ENCODE measurements at regions not wholly inside any gene's neighbourhood (a gene's known extent, or its start where the extent isn't known, plus 50 kb on each side); places are given as distances from the start of the nearest gene placed in this dataset.

GRCh38 chr2:134056173-134056572 is 197.7 kb upstream of the MGAT5 start:
- no peak overlapping the region for H2AFZ ChIP-seq (replicated peaks; ENCODE audit: low read length, poor library complexity)
- DNase-seq = no peak
- BruUV-seq (replicated peaks) = no TSS peak

More at GRCh38 chr2:134056173-134056572, 197.7 kb upstream of the MGAT5 start:
- Histone ChIP-seq H2AK5ac (ENCODE audit: low read depth, low read length) (no peak overlapping the region), H3K9ac (ENCODE audit: low read depth, low read length) (no peak overlapping the region), H3K36me3 (ENCODE audit: control insufficient read depth, insufficient read depth, low read length) (no peaks in the 10 kb centered on the region), H2BK5ac (ENCODE audit: low read depth, low read length, poor library complexity, severe bottlenecking) (no peak overlapping the region), H4K20me1 (ENCODE audit: insufficient read depth, low read length) (no peaks in the 10 kb centered on the region), H3K4me1 (ENCODE audit: control insufficient read depth, insufficient read depth, low read length) (no peaks in the 10 kb centered on the region), H3K4me3 (ENCODE audit: insufficient read depth, low read depth, low read length) (no peak overlapping the region), H3K14ac (replicated peaks; ENCODE audit: low read depth, low read length) (no peak overlapping the region), H3K9me3 (ENCODE audit: control insufficient read depth, insufficient read depth, low read length) (peaks cover 5% of the 10 kb centered on the region), H2BK120ac (ENCODE audit: low read depth, low read length) (no peak overlapping the region), H3K27ac (ENCODE audit: insufficient read depth, low read length) (no peak overlapping the region), H2BK15ac (ENCODE audit: low read depth, low read length) (no peak overlapping the region), H3K23ac (ENCODE audit: low read depth, low read length) (no peak overlapping the region), H2AK9ac (replicated peaks; ENCODE audit: low read depth, low read length, poor library complexity) (no peak overlapping the region), H3K9me1 (ENCODE audit: insufficient read depth, low read length) (no peaks in the 10 kb centered on the region), H3K56ac (ENCODE audit: extremely low read depth, insufficient read depth, low read length) (no peak overlapping the region), H3K4ac (ENCODE audit: low read depth, low read length) (no peak overlapping the region), H2BK20ac (ENCODE audit: low read depth, low read length) (no peak overlapping the region), H3K79me1 (ENCODE audit: low read depth in 1 of 2, low read length in 2 of 2) (no peaks in the 10 kb centered on the region), H3K4me2 (ENCODE audit: low read depth, low read length) (no peak overlapping the region), H4K5ac (ENCODE audit: low read depth, low read length) (no peak overlapping the region), H4K8ac (ENCODE audit: low read depth in 2 of 2, low read length in 2 of 2) (no peak overlapping the region), H3K27me3 (ENCODE audit: control insufficient read depth, insufficient read depth, low read length) (peaks cover 8% of the 10 kb centered on the region), H4K91ac (ENCODE audit: insufficient read depth, low read depth, low read length) (no peak overlapping the region), H3K18ac (ENCODE audit: low read depth, low read length) (no peak overlapping the region)
- intact Hi-C loops (cut with micrococcal nuclease) (no loop called here), dilution Hi-C loops (cut with HindIII; ENCODE audit: low sequenced_read_pairs, unreplicated experiment) (no loop called here), in situ Hi-C loops (cut with MboI; ENCODE audit: low sequenced_read_pairs) (no loop called here)
- ChIA-PET CTCF (no interaction called here), POLR2A (ENCODE audit: unreplicated experiment) (no interaction called here)
- ATAC-seq (ENCODE audit: low read depth) = no peak
- no CpG with 5 or more reads among the region's 2 CpGs for WGBS, 2 experiments (ENCODE audit: extremely low coverage in 2 of 2, insufficient read length in 1 of 2)
- no peak for TF ChIP-seq RFX5 (IDR thresholded peaks at IDR 0.05; ENCODE audit: low read depth, low read length)
- TF ChIP-seq FOS (IDR thresholded peaks at IDR 0.05; ENCODE audit: low read depth, low read length) = no peak
- no peak for TF ChIP-seq ELK1 (IDR thresholded peaks at IDR 0.05; ENCODE audit: borderline replicate concordance, low read depth, low read length)
- no peak for TF ChIP-seq SMC3 (IDR thresholded peaks at IDR 0.05; ENCODE audit: low read depth, low read length)
- no peak for TF ChIP-seq NFE2L2 (IDR thresholded peaks at IDR 0.05; ENCODE audit: low read depth, low read length)
- TF ChIP-seq BHLHE40 (IDR thresholded peaks at IDR 0.05; ENCODE audit: low read depth, low read length) = no peak
- no peak for TF ChIP-seq CTCF (conservative IDR thresholded peaks at IDR 0.05; ENCODE audit: low read depth, low read length)
- TF ChIP-seq USF2 (IDR thresholded peaks at IDR 0.05; ENCODE audit: low read depth, low read length) = no peak
- no peak for TF ChIP-seq RAD21 (IDR thresholded peaks at IDR 0.05; ENCODE audit: low read length)
- TF ChIP-seq MAZ (IDR thresholded peaks at IDR 0.05; ENCODE audit: borderline replicate concordance, low read depth, low read length) = no peak
- TF ChIP-seq MXI1 (IDR thresholded peaks at IDR 0.05; ENCODE audit: borderline replicate concordance, low read depth, low read length) = no peak
- TF ChIP-seq CEBPB (IDR thresholded peaks at IDR 0.05; ENCODE audit: low read depth, low read length) = no peak
- no peak for TF ChIP-seq MAFK (IDR thresholded peaks at IDR 0.05; ENCODE audit: low read depth, low read length)
- no peak for TF ChIP-seq RCOR1 (IDR thresholded peaks at IDR 0.05; ENCODE audit: insufficient replicate concordance, low read length)
- no peak for TF ChIP-seq POLR2A (IDR thresholded peaks at IDR 0.05; ENCODE audit: low read depth, low read length)
- TF ChIP-seq CHD1 (IDR thresholded peaks at IDR 0.05; ENCODE audit: low read depth, low read length) = no peak
